GM18499 (cell line): ENCODE measurements at regions not wholly inside any gene's neighbourhood (a gene's known extent, or its start where the extent isn't known, plus 50 kb on each side); places are given as distances from the start of the nearest gene placed in this dataset.
"Not testable (repeated sequence)": the region's sequence is repeated elsewhere in the genome, so short reads cannot be mapped to it uniquely, and the experiment has no call there.

ENCODE experiments used
- ATAC-seq: cut with Tn5 transposase; IDR thresholded peaks from one replicate; pipeline ENCODE4 v1.9.1; 2021; ENCODE audit warnings: moderate number of reproducible peaks; ENCODE audit not compliant: insufficient read depth, unreplicated experiment

GRCh38 chr22:49394116-49394785 is 433.4 kb downstream of the BRD1 start:
- no peak for ATAC-seq

- no peak for ATAC-seq
Measured at GRCh38 chr22:49393526-49393925, 434.1 kb downstream of the BRD1 start.

GRCh38 chr22:49392841-49393510 is 434.7 kb downstream of the BRD1 start:
- no peak for ATAC-seq

- no peak for ATAC-seq
Measured at GRCh38 chr22:49392247-49392646, 435.4 kb downstream of the BRD1 start.

- no peak for ATAC-seq
Measured at GRCh38 chr22:49391436-49391835, 436.2 kb downstream of the BRD1 start.

- ATAC-seq: no peak
Measured at GRCh38 chr22:49390954-49391353, 436.7 kb downstream of the BRD1 start.

GRCh38 chr22:49383909-49384308 is 443.8 kb downstream of the BRD1 start:
- ATAC-seq: not testable (repeated sequence)

GRCh38 chr22:49382451-49382735 is 445.3 kb downstream of the BRD1 start:
- no peak for ATAC-seq

- no peak for ATAC-seq
Measured at GRCh38 chr22:49381595-49382450, 445.9 kb downstream of the BRD1 start.

GRCh38 chr22:49380828-49381114 is 446.9 kb downstream of the BRD1 start:
- ATAC-seq: no peak

- ATAC-seq: no peak
Measured at GRCh38 chr22:49380095-49380827, 447.4 kb downstream of the BRD1 start.

- ATAC-seq: no peak
Measured at GRCh38 chr22:49377306-49377705, 450.4 kb downstream of the BRD1 start.

- ATAC-seq: no peak
Measured at GRCh38 chr22:49373801-49374226, 453.9 kb downstream of the BRD1 start.

GRCh38 chr22:49373289-49373666 is 454.4 kb downstream of the BRD1 start:
- no peak for ATAC-seq

- ATAC-seq: no peak
Measured at GRCh38 chr22:49372530-49373288, 455.0 kb downstream of the BRD1 start.

- no peak for ATAC-seq
Measured at GRCh38 chr22:49372111-49372529, 455.6 kb downstream of the BRD1 start.

GRCh38 chr22:49371325-49372110 is 456.2 kb downstream of the BRD1 start:
- no peak for ATAC-seq

- no peak for ATAC-seq
Measured at GRCh38 chr22:49370627-49371301, 456.9 kb downstream of the BRD1 start.
